CD4-positive, alpha-beta T cell (primary cell): ENCODE measurements at regions not wholly inside any gene's neighbourhood (a gene's known extent, or its start where the extent isn't known, plus 50 kb on each side); places are given as distances from the start of the nearest gene placed in this dataset.

Source experiments
- ATAC-seq: fragments of 200-7000 bp; cut with Tn5 transposase; one replicate; pipeline ENCODE4 v1.10.0; 2022; ENCODE audit warnings: mild to moderate bottlenecking; ENCODE audit not compliant: poor library complexity
- CTCF ChIA-PET: fragments of 350-600 bp; sonication (Branson Sonifier 250); formaldehyde crosslinking; loops from one replicate; lab custom pipeline; 2021; ENCODE audit warnings: antibody characterized with exemption, inconsistent platforms; lab: Charles Lee
- POLR2A ChIA-PET: fragments of 350-600 bp; sonication (Branson Sonifier 250); formaldehyde crosslinking; loops from one replicate; lab custom pipeline; 2021; ENCODE audit warnings: antibody characterized with exemption, inconsistent platforms; lab: Charles Lee
- DNase-seq, 14 experiments: peaks; one replicate each; pipeline ENCODE4 v3.0.0-alpha.2; 2013 to 2020; ENCODE audit warnings: mixed read lengths in 2 of 14
- H3K27ac ChIP-seq, 2 donors: one replicate each; pipeline versions ENCODE4 v1.5.1 to v1.7.0; 2013; ENCODE audit warnings: low read length in 2 of 2, low read depth in 1 of 2, mild to moderate bottlenecking in 1 of 2
- H3K27me3 ChIP-seq, 2 experiments: 1 replicate in 1 of 2; 2 replicates in 1 of 2; pipeline versions ENCODE4 v1.6.1 to v1.7.0; 2013; ENCODE audit warnings: low read length in 2 of 2, control low read depth in 1 of 2, mild to moderate bottlenecking in 1 of 2, moderate library complexity in 1 of 2; ENCODE audit not compliant: insufficient read depth in 2 of 2, control insufficient read depth in 1 of 2
- H3K36me3 ChIP-seq: one replicate; pipeline ENCODE4 v1.6.1; 2013; ENCODE audit warnings: low read length, control low read depth; ENCODE audit not compliant: insufficient read depth
- H3K4me1 ChIP-seq: one replicate; pipeline ENCODE4 v1.6.1; 2013; ENCODE audit warnings: low read length, control low read depth; ENCODE audit not compliant: insufficient read depth
- H3K4me3 ChIP-seq: one replicate; pipeline ENCODE4 v1.5.1; 2013; ENCODE audit warnings: mild to moderate bottlenecking, low read length, moderate library complexity
- H3K9me3 ChIP-seq, 2 experiments: 1 replicate in 1 of 2; 2 replicates in 1 of 2; pipeline versions ENCODE4 v1.6.1 to v1.7.0; 2013; ENCODE audit warnings: low read length in 2 of 2, mild to moderate bottlenecking in 2 of 2, control low read depth in 1 of 2, moderate library complexity in 1 of 2; ENCODE audit not compliant: control insufficient read depth in 1 of 2, insufficient read depth in 1 of 2
- H3K27ac Mint-ChIP-seq: one replicate; pipeline ENCODE4 v1.8.0; 2020; ENCODE audit warnings: mixed read lengths
- H3K27me3 Mint-ChIP-seq: one replicate; pipeline ENCODE4 v1.8.0; 2021; ENCODE audit warnings: mixed read lengths
- H3K36me3 Mint-ChIP-seq: one replicate; pipeline ENCODE4 v1.8.0; 2021; ENCODE audit warnings: low read depth, mixed read lengths
- H3K4me1 Mint-ChIP-seq: one replicate; pipeline ENCODE4 v1.8.0; 2021; ENCODE audit warnings: low read depth, mixed read lengths
- H3K4me3 Mint-ChIP-seq: one replicate; pipeline ENCODE4 v1.8.0; 2020; ENCODE audit warnings: mild to moderate bottlenecking, mixed read lengths
- H3K9me3 Mint-ChIP-seq: one replicate; pipeline ENCODE4 v1.8.0; 2020; ENCODE audit warnings: mixed read lengths
- intact Hi-C, 2 experiments: fragments of 100-400 bp; cut with DNase I in 1 of 2; cut with micrococcal nuclease in 1 of 2; formaldehyde crosslinking; loops; one replicate each; pipeline versions ENCODE4 v1.15.1 to v1.9.0; 2023 to 2025; cut with DNase I, micrococcal nuclease
- TF ChIP-seq, protein P1 (sequence below): fragments of 200-600 bp; IDR thresholded peaks from one replicate; pipeline ENCODE4 v1.8.0; 2022; ENCODE audit warnings: antibody characterized with exemption, mild to moderate bottlenecking

DNA sequence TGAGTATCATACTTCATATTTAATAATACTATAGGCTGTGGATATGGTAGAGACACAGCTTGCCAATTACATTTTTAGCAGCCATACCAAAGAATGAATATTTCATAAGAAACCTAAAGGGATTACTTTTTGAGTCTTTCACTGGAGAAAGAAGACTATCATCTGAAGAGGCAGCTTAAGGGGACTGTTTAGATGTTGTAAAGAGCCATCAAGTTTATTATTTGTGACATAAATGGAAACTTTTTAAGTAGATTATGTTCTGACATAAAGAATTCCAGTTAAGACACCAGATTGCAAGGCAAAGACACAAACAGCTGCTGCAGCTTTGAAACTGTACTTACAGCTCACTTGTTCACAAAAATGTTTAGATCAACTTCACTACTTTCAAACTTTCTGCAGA lies 429.4 kb downstream of the TFAP2A start:
- Histone ChIP-seq H3K9me3 (no peaks in the 10 kb centered on the region), H3K27me3 (no peaks in the 10 kb centered on the region), H3K4me3 (no peak overlapping the region), H3K27ac (no peak overlapping the region), H3K4me1 (no peaks in the 10 kb centered on the region), H3K36me3 (no peaks in the 10 kb centered on the region)
- no peak overlapping the region for H3K27ac Mint-ChIP-seq
- CTCF ChIA-PET: no interaction called here
- intact Hi-C loops: no loop called here
- no peaks in the 10 kb centered on the region for H3K27me3 Mint-ChIP-seq
- peaks cover 8% of the 10 kb centered on the region for H3K9me3 Mint-ChIP-seq
- no peaks in the 10 kb centered on the region for H3K4me1 Mint-ChIP-seq
- H3K4me3 Mint-ChIP-seq: no peak overlapping the region
- no peaks in the 10 kb centered on the region for H3K36me3 Mint-ChIP-seq
- DNase-seq (no peak), ATAC-seq (no peak)
- TF ChIP-seq, protein P1, sequence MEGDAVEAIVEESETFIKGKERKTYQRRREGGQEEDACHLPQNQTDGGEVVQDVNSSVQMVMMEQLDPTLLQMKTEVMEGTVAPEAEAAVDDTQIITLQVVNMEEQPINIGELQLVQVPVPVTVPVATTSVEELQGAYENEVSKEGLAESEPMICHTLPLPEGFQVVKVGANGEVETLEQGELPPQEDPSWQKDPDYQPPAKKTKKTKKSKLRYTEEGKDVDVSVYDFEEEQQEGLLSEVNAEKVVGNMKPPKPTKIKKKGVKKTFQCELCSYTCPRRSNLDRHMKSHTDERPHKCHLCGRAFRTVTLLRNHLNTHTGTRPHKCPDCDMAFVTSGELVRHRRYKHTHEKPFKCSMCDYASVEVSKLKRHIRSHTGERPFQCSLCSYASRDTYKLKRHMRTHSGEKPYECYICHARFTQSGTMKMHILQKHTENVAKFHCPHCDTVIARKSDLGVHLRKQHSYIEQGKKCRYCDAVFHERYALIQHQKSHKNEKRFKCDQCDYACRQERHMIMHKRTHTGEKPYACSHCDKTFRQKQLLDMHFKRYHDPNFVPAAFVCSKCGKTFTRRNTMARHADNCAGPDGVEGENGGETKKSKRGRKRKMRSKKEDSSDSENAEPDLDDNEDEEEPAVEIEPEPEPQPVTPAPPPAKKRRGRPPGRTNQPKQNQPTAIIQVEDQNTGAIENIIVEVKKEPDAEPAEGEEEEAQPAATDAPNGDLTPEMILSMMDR: no peak
- POLR2A ChIA-PET: no interaction called here

DNA sequence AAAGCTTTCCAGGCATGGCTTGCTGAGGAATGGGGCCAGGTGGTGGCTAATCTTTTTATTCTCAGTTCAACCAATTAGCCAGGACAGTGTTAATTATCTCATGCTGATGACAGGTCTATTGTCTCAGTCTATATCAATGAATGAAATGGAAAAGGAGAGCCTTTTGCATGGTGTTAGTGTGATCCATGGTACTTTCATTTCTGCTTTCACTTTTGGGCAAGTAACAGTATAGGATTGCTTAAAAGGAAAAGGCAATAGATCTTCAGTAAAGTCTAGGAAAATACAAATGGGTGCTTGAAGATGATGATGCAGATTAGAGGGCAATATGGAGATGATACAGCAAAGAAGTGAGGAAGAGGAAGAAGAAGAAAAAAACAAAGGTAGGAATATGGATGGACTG lies 430.3 kb downstream of the TFAP2A start:
- H3K4me3 Mint-ChIP-seq: no peak overlapping the region
- intact Hi-C loops: no loop called here
- H3K27me3 Mint-ChIP-seq: no peaks in the 10 kb centered on the region
- TF ChIP-seq, protein P1: no peak
- H3K4me3 ChIP-seq: no peak overlapping the region
- peaks cover 8% of the 10 kb centered on the region for H3K9me3 Mint-ChIP-seq
- H3K36me3 ChIP-seq: no peaks in the 10 kb centered on the region
- no peak for DNase-seq
- H3K27ac Mint-ChIP-seq: no peak overlapping the region
- no peak overlapping the region for H3K27ac ChIP-seq
- no peaks in the 10 kb centered on the region for H3K9me3 ChIP-seq
- no peaks in the 10 kb centered on the region for H3K4me1 ChIP-seq
- ATAC-seq: no peak
- ChIA-PET POLR2A (no interaction called here), CTCF (no interaction called here)
- no peaks in the 10 kb centered on the region for H3K4me1 Mint-ChIP-seq
- no peaks in the 10 kb centered on the region for H3K27me3 ChIP-seq
- H3K36me3 Mint-ChIP-seq: no peaks in the 10 kb centered on the region

DNA sequence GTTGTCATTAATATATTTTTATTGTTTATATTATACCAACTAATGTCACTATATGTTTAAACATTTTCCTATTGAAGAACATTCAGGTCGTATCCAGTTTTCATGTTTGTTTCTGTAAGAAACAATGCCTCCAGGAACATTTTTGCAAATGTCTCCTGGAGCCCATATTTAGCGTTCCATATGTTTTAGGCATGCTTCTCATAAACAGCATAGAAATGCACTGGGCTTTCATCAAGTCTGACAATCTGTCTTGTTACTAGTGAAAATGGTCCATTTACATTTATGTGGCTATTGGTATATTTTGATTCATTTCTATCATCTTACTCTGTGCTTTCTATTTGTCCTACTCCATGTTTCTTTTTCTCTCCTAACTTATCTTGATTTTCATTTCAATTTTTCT lies 431.7 kb downstream of the TFAP2A start:
- Histone ChIP-seq H3K36me3 (no peaks in the 10 kb centered on the region), H3K27me3 (no peaks in the 10 kb centered on the region), H3K27ac (no peak overlapping the region), H3K4me1 (no peaks in the 10 kb centered on the region), H3K9me3 (no peaks in the 10 kb centered on the region), H3K4me3 (no peak overlapping the region)
- intact Hi-C loops: no loop called here
- ATAC-seq: no peak
- Mint-ChIP-seq H3K27me3 (no peaks in the 10 kb centered on the region), H3K27ac (no peak overlapping the region), H3K9me3 (peaks cover 8% of the 10 kb centered on the region), H3K4me3 (no peak overlapping the region), H3K4me1 (no peaks in the 10 kb centered on the region), H3K36me3 (no peaks in the 10 kb centered on the region)
- TF ChIP-seq, protein P1: no peak
- POLR2A ChIA-PET: no interaction called here
- no peak for DNase-seq
- CTCF ChIA-PET: no interaction called here
